HCT116 (cell line): ENCODE measurements at regions not wholly inside any gene's neighbourhood (a gene's known extent, or its start where the extent isn't known, plus 50 kb on each side); places are given as distances from the start of the nearest gene placed in this dataset.

Source experiments
- ATAC-seq: fragments of 200-7000 bp; cut with Tn5 transposase; 2 replicates; pipeline ENCODE4 v1.9.1; 2020; ENCODE audit warnings: mild to moderate bottlenecking, moderate library complexity
- BruUV-seq: library from RNA; stranded (reverse); fragments of 400-500 nt; replicated peaks from 2 replicates; lab custom pipeline; 2021; lab: Mats Ljungman, UMichigan
- CTCF ChIA-PET: fragments of 300-600 bp; sonication (Branson Sonifier 250); formaldehyde crosslinking; loops from one replicate; lab custom pipeline; 2021; ENCODE audit warnings: antibody characterized with exemption; lab: Charles Lee
- POLR2A ChIA-PET: fragments of 300-600, 350-600 bp; sonication (Branson Sonifier 250); formaldehyde crosslinking; loops from one replicate; lab custom pipeline; 2021; ENCODE audit warnings: antibody characterized with exemption; lab: Charles Lee
- RAD21 ChIA-PET, 2 experiments: fragments of 300-600 bp; sonication (Branson Sonifier 250); formaldehyde crosslinking; loops; one replicate each; lab custom pipeline; 2023; ENCODE audit warnings: low total read pairs in 2 of 2; ENCODE audit not compliant: uncharacterized antibody in 2 of 2, unreplicated experiment in 2 of 2, low non-redundant PET in 1 of 2; lab: Charles Lee
- DNase-seq: peaks from one replicate; pipeline ENCODE4 v3.0.0-alpha.2; 2010; ENCODE audit warnings: low read depth, low spot score
- H2AFZ ChIP-seq: fragments of 200-600 bp; shearing (Covaris generic), sonication (generic); 2 replicates; pipeline ENCODE4 v1.6.1; 2017; ENCODE audit warnings: low read depth, mixed run types, mixed read lengths, antibody characterized with exemption, low read length; ENCODE audit not compliant: poor library complexity, severe bottlenecking
- H3K27ac ChIP-seq: 2 replicates; pipeline ENCODE4 v1.5.1; 2012; ENCODE audit warnings: low read depth, low read length
- H3K27me3 ChIP-seq: fragments of 200-600 bp; sonication (generic); 2 replicates; pipeline ENCODE4 v1.6.1; 2016; ENCODE audit warnings: mixed run types, low read length, mixed read lengths; ENCODE audit not compliant: insufficient read depth
- H3K36me3 ChIP-seq, 2 experiments: fragments of 200-500 bp in 1 of 2; fragments of 200-600 bp in 1 of 2; sonication (Bioruptor generic) in 1 of 2; sonication (generic) in 1 of 2; 2 replicates each; pipeline versions ENCODE4 v1.5.1 to v1.6.1; 2014 to 2016; ENCODE audit warnings: low read length in 2 of 2, inconsistent platforms in 1 of 2, mixed read lengths in 1 of 2, mixed run types in 1 of 2; ENCODE audit not compliant: insufficient read depth in 2 of 2, control insufficient read depth in 1 of 2
- H3K4me1 ChIP-seq, 2 experiments: fragments of 200-600 bp in 1 of 2; sonication (generic) in 1 of 2; 2 replicates each; pipeline versions ENCODE4 v1.5.1 to v1.6.1; 2012 to 2017; ENCODE audit warnings: low read length in 2 of 2, inconsistent platforms in 1 of 2, mild to moderate bottlenecking in 1 of 2, mixed read lengths in 1 of 2, mixed run types in 1 of 2, moderate library complexity in 1 of 2; ENCODE audit not compliant: insufficient read depth in 2 of 2, control insufficient read depth in 1 of 2
- H3K4me2 ChIP-seq: fragments of 200-600 bp; sonication (generic); 2 replicates; pipeline ENCODE4 v1.6.1; 2017; ENCODE audit warnings: mixed run types, low read length, mixed read lengths
- H3K4me3 ChIP-seq, 2 experiments: fragments of 200-600 bp in 1 of 2; sonication (generic) in 1 of 2; replicated peaks in 1 of 2; 2 replicates each; pipeline ENCODE4 v1.5.1; 2011 to 2016; ENCODE audit warnings: low read length in 2 of 2, control low read depth in 1 of 2, low read depth in 1 of 2, mild to moderate bottlenecking in 1 of 2, mixed read lengths in 1 of 2, mixed run types in 1 of 2
- H3K79me2 ChIP-seq: fragments of 200-600 bp; sonication (generic); 2 replicates; pipeline ENCODE4 v1.6.1; 2017; ENCODE audit warnings: mild to moderate bottlenecking, mixed run types, low read length, moderate library complexity, mixed read lengths; ENCODE audit not compliant: insufficient read depth
- H3K9ac ChIP-seq: fragments of 200-600 bp; sonication (generic); 2 replicates; pipeline ENCODE4 v1.6.1; 2016; ENCODE audit warnings: low read length, mixed read lengths
- H3K9me2 ChIP-seq: fragments of 200-600 bp; sonication (generic), shearing (Covaris generic); 2 replicates; pipeline ENCODE4 v1.6.1; 2017; ENCODE audit warnings: mixed run types, mild to moderate bottlenecking, moderate library complexity; ENCODE audit not compliant: insufficient read depth
- H3K9me3 ChIP-seq, 2 experiments: fragments of 200-500 bp in 1 of 2; fragments of 200-600 bp in 1 of 2; sonication (Bioruptor generic) in 1 of 2; sonication (generic) in 1 of 2; 2 replicates each; pipeline ENCODE4 v1.6.1; 2014 to 2017; ENCODE audit warnings: low read length in 2 of 2, mixed read lengths in 2 of 2, inconsistent platforms in 1 of 2, low read depth in 1 of 2, mild to moderate bottlenecking in 1 of 2, mixed run types in 1 of 2, moderate library complexity in 1 of 2; ENCODE audit not compliant: control insufficient read depth in 1 of 2, insufficient read depth in 1 of 2
- H4K20me1 ChIP-seq: fragments of 200-600 bp; sonication (generic), shearing (Covaris generic); 2 replicates; pipeline ENCODE4 v1.6.1; 2017; ENCODE audit warnings: mixed run types, mild to moderate bottlenecking, moderate library complexity; ENCODE audit not compliant: insufficient read depth
- CBX3 ChIP-seq: IDR thresholded peaks from 2 replicates; pipeline ENCODE4 v1.6.1; 2012; ENCODE audit warnings: low read depth
- CEBPB ChIP-seq: IDR thresholded peaks from 2 replicates; pipeline ENCODE4 v1.6.1; 2012; ENCODE audit warnings: low read depth
- EGR1 ChIP-seq: IDR thresholded peaks from 2 replicates; pipeline ENCODE4 v1.6.1; 2012; ENCODE audit warnings: low read depth
- ELF1 ChIP-seq: IDR thresholded peaks from 2 replicates; pipeline ENCODE4 v1.6.1; 2012; ENCODE audit warnings: low read depth, borderline replicate concordance
- EZH2 ChIP-seq: fragments of 200-600 bp; sonication (generic); IDR thresholded peaks from 2 replicates; pipeline ENCODE4 v1.6.1; 2017; ENCODE audit warnings: antibody characterized with exemption, mixed run types
- EZH2phosphoT487 ChIP-seq: fragments of 200-600 bp; IDR thresholded peaks from 2 replicates; pipeline ENCODE4 v1.6.1; 2018; ENCODE audit warnings: antibody characterized with exemption, borderline replicate concordance
- JUND ChIP-seq: IDR thresholded peaks from 2 replicates; pipeline ENCODE4 v1.6.1; 2012
- MAX ChIP-seq: IDR thresholded peaks from 2 replicates; pipeline ENCODE4 v1.6.1; 2012
- POLR2AphosphoS5 ChIP-seq: IDR thresholded peaks from 2 replicates; pipeline ENCODE4 v1.6.1; 2011; ENCODE audit warnings: mild to moderate bottlenecking, low read depth, low read length, moderate library complexity
- RAD21 ChIP-seq: IDR thresholded peaks from 2 replicates; pipeline ENCODE4 v1.6.1; 2012; ENCODE audit warnings: low read depth, mild to moderate bottlenecking
- REST ChIP-seq: IDR thresholded peaks from 2 replicates; pipeline ENCODE4 v1.6.1; 2012; ENCODE audit warnings: low read depth
- SIN3A ChIP-seq: IDR thresholded peaks from 2 replicates; pipeline ENCODE4 v1.6.1; 2012; ENCODE audit warnings: low read depth
- SP1 ChIP-seq: IDR thresholded peaks from 2 replicates; pipeline ENCODE4 v1.6.1; 2012; ENCODE audit warnings: low read depth
- SRF ChIP-seq: IDR thresholded peaks from 2 replicates; pipeline ENCODE4 v1.6.1; 2012; ENCODE audit warnings: low read depth
- YY1 ChIP-seq: IDR thresholded peaks from 2 replicates; pipeline ENCODE4 v1.6.1; 2011; ENCODE audit warnings: low read length, low read depth, moderate library complexity, mild to moderate bottlenecking; ENCODE audit not compliant: insufficient replicate concordance; ENCODE audit errors: extremely low read depth
- ZBTB33 ChIP-seq: IDR thresholded peaks from 2 replicates; pipeline ENCODE4 v1.6.1; 2011; ENCODE audit warnings: mild to moderate bottlenecking, low read length, moderate library complexity; ENCODE audit not compliant: insufficient replicate concordance; ENCODE audit errors: extremely low read depth
- ZFX ChIP-seq: fragments of 450-650 bp; IDR thresholded peaks from 2 replicates; pipeline ENCODE4 v1.6.1; 2017
- ZNF274 ChIP-seq: fragments of 200-500 bp; sonication (Bioruptor generic); IDR thresholded peaks from 2 replicates; pipeline ENCODE4 v1.6.1; 2014; ENCODE audit warnings: mild to moderate bottlenecking, low read depth, low read length, inconsistent platforms
- intact Hi-C: fragments of 100-400 bp; cut with micrococcal nuclease; formaldehyde crosslinking; loops from 2 replicates; pipeline ENCODE4 v1.10.0; 2022
- TF ChIP-seq, protein P1 (sequence below), 3 experiments: fragments of 200-600 bp in 1 of 3; sonication (generic) in 1 of 3; IDR thresholded peaks in 2 of 3; conservative IDR thresholded peaks in 1 of 3; 2 replicates each; pipeline ENCODE4 v1.5.1; 2012 to 2017; ENCODE audit warnings: low read depth in 2 of 3, low read length in 2 of 3, antibody characterized with exemption in 1 of 3, borderline replicate concordance in 1 of 3, control low read depth in 1 of 3, mild to moderate bottlenecking in 1 of 3, mixed read lengths in 1 of 3, mixed run types in 1 of 3, moderate library complexity in 1 of 3; ENCODE audit not compliant: insufficient read depth in 1 of 3
- TF ChIP-seq, protein P2 (sequence below): IDR thresholded peaks from 2 replicates; pipeline ENCODE4 v1.6.1; 2012

- Histone ChIP-seq H3K36me3 (no peaks in the 10 kb centered on the region), H3K4me1 (no peaks in the 10 kb centered on the region), H3K27ac (no peak overlapping the region), H3K27me3 (no peaks in the 10 kb centered on the region), H3K9me3 (no peaks in the 10 kb centered on the region), H3K9me2 (no peaks in the 10 kb centered on the region), H3K4me2 (no peak overlapping the region), H4K20me1 (no peaks in the 10 kb centered on the region), H2AFZ (no peak overlapping the region), H3K4me3 (no peak overlapping the region), H3K79me2 (no peaks in the 10 kb centered on the region), H3K9ac (no peak overlapping the region)
- TF ChIP-seq SRF (no peak), SP1 (no peak), POLR2AphosphoS5 (no peak), EGR1 (no peak), MAX (no peak), ZBTB33 (no peak), JUND (no peak), REST (no peak), ZFX (no peak), CEBPB (no peak), EZH2phosphoT487 (no peak), ZNF274 (no peak), ELF1 (no peak), RAD21 (no peak), EZH2 (no peak), SIN3A (no peak), CBX3 (no peak), YY1 (no peak)
- TF ChIP-seq, protein P1, sequence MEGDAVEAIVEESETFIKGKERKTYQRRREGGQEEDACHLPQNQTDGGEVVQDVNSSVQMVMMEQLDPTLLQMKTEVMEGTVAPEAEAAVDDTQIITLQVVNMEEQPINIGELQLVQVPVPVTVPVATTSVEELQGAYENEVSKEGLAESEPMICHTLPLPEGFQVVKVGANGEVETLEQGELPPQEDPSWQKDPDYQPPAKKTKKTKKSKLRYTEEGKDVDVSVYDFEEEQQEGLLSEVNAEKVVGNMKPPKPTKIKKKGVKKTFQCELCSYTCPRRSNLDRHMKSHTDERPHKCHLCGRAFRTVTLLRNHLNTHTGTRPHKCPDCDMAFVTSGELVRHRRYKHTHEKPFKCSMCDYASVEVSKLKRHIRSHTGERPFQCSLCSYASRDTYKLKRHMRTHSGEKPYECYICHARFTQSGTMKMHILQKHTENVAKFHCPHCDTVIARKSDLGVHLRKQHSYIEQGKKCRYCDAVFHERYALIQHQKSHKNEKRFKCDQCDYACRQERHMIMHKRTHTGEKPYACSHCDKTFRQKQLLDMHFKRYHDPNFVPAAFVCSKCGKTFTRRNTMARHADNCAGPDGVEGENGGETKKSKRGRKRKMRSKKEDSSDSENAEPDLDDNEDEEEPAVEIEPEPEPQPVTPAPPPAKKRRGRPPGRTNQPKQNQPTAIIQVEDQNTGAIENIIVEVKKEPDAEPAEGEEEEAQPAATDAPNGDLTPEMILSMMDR (IDR thresholded peaks at IDR 0.05 in 2 of 3, conservative IDR thresholded peaks at IDR 0.05 in 1 of 3; ENCODE audit: borderline replicate concordance in 1 of 3, insufficient read depth in 1 of 3, low read depth in 2 of 3, low read length in 2 of 3), result no peak
- TF ChIP-seq, protein P2, sequence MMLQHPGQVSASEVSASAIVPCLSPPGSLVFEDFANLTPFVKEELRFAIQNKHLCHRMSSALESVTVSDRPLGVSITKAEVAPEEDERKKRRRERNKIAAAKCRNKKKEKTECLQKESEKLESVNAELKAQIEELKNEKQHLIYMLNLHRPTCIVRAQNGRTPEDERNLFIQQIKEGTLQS, result no peak
- ChIA-PET POLR2A (no interaction called here), CTCF (no interaction called here), RAD21 (no interaction called here)
- no peak for ATAC-seq
- BruUV-seq, result no TSS peak
- no peak for DNase-seq
- intact Hi-C loops, result no loop called here
Observed at GRCh38 chr3:178047496-178047895, 488.7 kb upstream of the KCNMB2 start.
